SK-N-SH (cell line): ENCODE measurements at regions not wholly inside any gene's neighbourhood (a gene's known extent, or its start where the extent isn't known, plus 50 kb on each side); places are given as distances from the start of the nearest gene placed in this dataset.

ENCODE experiments used
- CTCF ChIA-PET: fragments of 300-600, 350-600 bp; formaldehyde crosslinking; extraction: SDS; loops from one replicate; lab custom pipeline; 2021; lab: Yijun Ruan, JAX
- POLR2A ChIA-PET: fragments of 350-600 bp; sonication (Branson Sonifier 250); formaldehyde crosslinking; extraction: SDS; loops from one replicate; lab custom pipeline; 2020; ENCODE audit warnings: antibody characterized with exemption, inconsistent platforms; lab: Yijun Ruan, JAX
- DNase-seq: peaks from one replicate; pipeline ENCODE4 v3.0.0; 2012
- H2AFZ ChIP-seq: fragments of 200-600 bp; sonication (generic); 2 replicates; pipeline ENCODE4 v1.8.1; 2016; ENCODE audit warnings: antibody characterized with exemption, mild to moderate bottlenecking, low read depth
- H3F3A ChIP-seq: fragments of 200-600 bp; sonication (generic); replicated peaks from 2 replicates; pipeline ENCODE3; 2016; ENCODE audit warnings: antibody characterized with exemption, mild to moderate bottlenecking; ENCODE audit not compliant: insufficient read depth
- H3K27ac ChIP-seq, 2 experiments: fragments of 200-500 bp in 1 of 2; fragments of 200-600 bp in 1 of 2; sonication (Bioruptor generic) in 1 of 2; sonication (generic), shearing (Covaris generic) in 1 of 2; 2 replicates each; pipeline versions ENCODE4 v1.5.1 to v1.6.1; 2014 to 2016; ENCODE audit warnings: low read depth in 2 of 2, inconsistent platforms in 1 of 2, low read length in 1 of 2, mild to moderate bottlenecking in 1 of 2, mixed read lengths in 1 of 2
- H3K27me3 ChIP-seq: fragments of 200-600 bp; sonication (generic), shearing (Covaris generic); 2 replicates; pipeline ENCODE4 v1.6.1; 2016; ENCODE audit warnings: mixed run types; ENCODE audit not compliant: insufficient read depth
- H3K36me3 ChIP-seq, 2 experiments: fragments of 200-500 bp in 1 of 2; fragments of 200-600 bp in 1 of 2; sonication (Bioruptor generic) in 1 of 2; sonication (generic) in 1 of 2; replicated peaks in 1 of 2; 2 replicates each; pipeline versions ENCODE3 to v1.5.1; 2014 to 2016; ENCODE audit warnings: low read length in 1 of 2, mild to moderate bottlenecking in 1 of 2; ENCODE audit not compliant: insufficient read depth in 2 of 2, control insufficient read depth in 1 of 2
- H3K4me1 ChIP-seq, 2 experiments: fragments of 200-500 bp in 1 of 2; fragments of 200-600 bp in 1 of 2; sonication (Bioruptor generic) in 1 of 2; sonication (generic), shearing (Covaris generic) in 1 of 2; 2 replicates each; pipeline versions ENCODE4 v1.5.1 to v1.6.1; 2014 to 2016; ENCODE audit warnings: low read depth in 1 of 2, low read length in 1 of 2, mixed run types in 1 of 2; ENCODE audit not compliant: insufficient read depth in 2 of 2, control insufficient read depth in 1 of 2
- H3K4me2 ChIP-seq: fragments of 200-600 bp; sonication (generic), shearing (Covaris generic); 2 replicates; pipeline ENCODE4 v1.6.1; 2017; ENCODE audit warnings: mixed run types
- H3K4me3 ChIP-seq, 2 experiments: fragments of 200-500 bp in 1 of 2; fragments of 200-600 bp in 1 of 2; sonication (Bioruptor generic) in 1 of 2; sonication (generic), shearing (Covaris generic) in 1 of 2; 2 replicates each; pipeline versions ENCODE4 v1.5.1 to v1.8.1; 2014 to 2016; ENCODE audit warnings: low read depth in 2 of 2, inconsistent platforms in 1 of 2, low read length in 1 of 2, mild to moderate bottlenecking in 1 of 2, mixed read lengths in 1 of 2, moderate library complexity in 1 of 2
- H3K79me2 ChIP-seq: fragments of 200-600 bp; sonication (generic); 2 replicates; pipeline ENCODE4 v1.8.1; 2017; ENCODE audit warnings: mild to moderate bottlenecking; ENCODE audit not compliant: insufficient read depth
- H3K9ac ChIP-seq: fragments of 200-600 bp; sonication (generic); 2 replicates; pipeline ENCODE4 v1.6.1; 2017; ENCODE audit warnings: mixed run types
- H3K9me2 ChIP-seq: fragments of 200-600 bp; sonication (generic); 2 replicates; pipeline ENCODE4 v1.6.1; 2017; ENCODE audit warnings: mixed run types
- H3K9me3 ChIP-seq: fragments of 200-600 bp; sonication (generic); 2 replicates; pipeline ENCODE4 v1.6.1; 2017; ENCODE audit warnings: mixed run types, mild to moderate bottlenecking, moderate library complexity
- H4K20me1 ChIP-seq: fragments of 200-600 bp; sonication (generic); 2 replicates; pipeline ENCODE4 v1.6.1; 2017; ENCODE audit warnings: mild to moderate bottlenecking, mixed run types; ENCODE audit not compliant: insufficient read depth
- CHD2 ChIP-seq: fragments of 150-350 bp; IDR thresholded peaks from 2 replicates; pipeline ENCODE4 v1.6.1; 2018; ENCODE audit warnings: low read length; ENCODE audit not compliant: partially characterized antibody
- EP300 ChIP-seq, 2 experiments: IDR thresholded peaks; 2 replicates each; pipeline versions ENCODE4 v1.4.0 to v1.6.1; 2012; ENCODE audit warnings: borderline replicate concordance in 1 of 2, low read depth in 1 of 2, low read length in 1 of 2
- FOXJ3 ChIP-seq: sonication (generic); formaldehyde crosslinking; IDR thresholded peaks from 2 replicates; pipeline ENCODE4 v1.5.1; 2020; ENCODE audit warnings: mild to moderate bottlenecking, missing genetic modification reagents
- FOXM1 ChIP-seq: IDR thresholded peaks from 2 replicates; pipeline ENCODE4 v1.4.0; 2012; ENCODE audit warnings: low read depth, mild to moderate bottlenecking
- MEF2A ChIP-seq: IDR thresholded peaks from 2 replicates; pipeline ENCODE4 v1.4.0; 2012; ENCODE audit warnings: low read depth, borderline replicate concordance
- NFIC ChIP-seq: IDR thresholded peaks from 2 replicates; pipeline ENCODE4 v1.4.0; 2012; ENCODE audit warnings: borderline replicate concordance
- NRF1 ChIP-seq: IDR thresholded peaks from 2 replicates; pipeline ENCODE4 v1.6.1; 2012; ENCODE audit warnings: low read depth, mild to moderate bottlenecking, low read length
- RFX5 ChIP-seq: IDR thresholded peaks from 2 replicates; pipeline ENCODE4 v1.6.1; 2012; ENCODE audit warnings: mild to moderate bottlenecking, improper control_type of control experiment, low read length
- RXRA ChIP-seq: IDR thresholded peaks from 2 replicates; pipeline ENCODE4 v1.4.0; 2012; ENCODE audit warnings: low read depth, mild to moderate bottlenecking, borderline replicate concordance
- TAF1 ChIP-seq: IDR thresholded peaks from 2 replicates; pipeline ENCODE4 v1.6.1; 2012; ENCODE audit warnings: low read depth, mild to moderate bottlenecking, low read length, moderate library complexity, borderline replicate concordance
- WGBS: methylation state at CpG from one replicate; pipeline ENCODE4 v1.1.6; 2017; ENCODE audit warnings: low lambda C conversion rate; 5-methylcytosine and 5-hydroxymethylcytosine counted together
- TF ChIP-seq, protein P1 (sequence below): IDR thresholded peaks from 2 replicates; pipeline ENCODE4 v1.4.0; 2012; ENCODE audit warnings: low read depth

DNA sequence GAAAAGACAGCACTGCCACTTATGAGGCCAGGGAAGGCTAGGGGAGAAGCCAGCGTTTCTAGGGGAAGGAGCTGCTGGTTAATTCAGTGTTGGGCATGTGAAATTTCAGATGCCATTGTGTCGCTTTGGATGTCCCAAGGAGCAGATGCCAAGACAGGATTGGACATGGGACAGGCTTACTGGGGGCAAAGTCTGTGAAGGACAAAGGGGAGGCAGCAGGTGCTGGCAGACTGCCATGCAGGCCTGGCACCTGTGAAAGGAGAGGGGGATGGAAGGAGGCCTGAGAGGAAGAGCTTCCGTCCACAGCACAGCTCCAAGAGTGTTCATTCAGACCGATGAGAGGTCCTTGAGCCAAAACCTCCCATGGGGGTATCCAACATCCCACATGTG, 255.5 kb upstream of the RPL38 start:
- TF ChIP-seq MEF2A (no peak), NFIC (no peak)
- DNase-seq = no peak
- no peaks in the 10 kb centered on the region for H3F3A ChIP-seq
- H3K9ac ChIP-seq = no peak overlapping the region
- no peaks in the 10 kb centered on the region for H3K79me2 ChIP-seq
- ChIA-PET POLR2A (no interaction called here), CTCF (interaction anchor here (0.6 to 1.8 kb wide), 9 partner anchors 10 to 519 kb away, joined by 3 to 8 read pairs (median 3); no protein-coding TSS in a partner anchor)
- H2AFZ ChIP-seq = no peak overlapping the region
- H3K27ac ChIP-seq = no peak overlapping the region
- WGBS = 59% methylated on average over 4 of the region's 4 CpGs
- H3K4me1 ChIP-seq = no peaks in the 10 kb centered on the region; a peak in 1 of 4 replicates
- H3K36me3 ChIP-seq = no peaks in the 10 kb centered on the region
- H4K20me1 ChIP-seq = no peaks in the 10 kb centered on the region
- H3K4me3 ChIP-seq = no peak overlapping the region
- no peak overlapping the region for H3K4me2 ChIP-seq
- H3K9me3 ChIP-seq = peaks cover 8% of the 10 kb centered on the region; the same call in 1 of the 2 replicates
- no peaks in the 10 kb centered on the region for H3K9me2 ChIP-seq
- H3K27me3 ChIP-seq = no peaks in the 10 kb centered on the region

DNA sequence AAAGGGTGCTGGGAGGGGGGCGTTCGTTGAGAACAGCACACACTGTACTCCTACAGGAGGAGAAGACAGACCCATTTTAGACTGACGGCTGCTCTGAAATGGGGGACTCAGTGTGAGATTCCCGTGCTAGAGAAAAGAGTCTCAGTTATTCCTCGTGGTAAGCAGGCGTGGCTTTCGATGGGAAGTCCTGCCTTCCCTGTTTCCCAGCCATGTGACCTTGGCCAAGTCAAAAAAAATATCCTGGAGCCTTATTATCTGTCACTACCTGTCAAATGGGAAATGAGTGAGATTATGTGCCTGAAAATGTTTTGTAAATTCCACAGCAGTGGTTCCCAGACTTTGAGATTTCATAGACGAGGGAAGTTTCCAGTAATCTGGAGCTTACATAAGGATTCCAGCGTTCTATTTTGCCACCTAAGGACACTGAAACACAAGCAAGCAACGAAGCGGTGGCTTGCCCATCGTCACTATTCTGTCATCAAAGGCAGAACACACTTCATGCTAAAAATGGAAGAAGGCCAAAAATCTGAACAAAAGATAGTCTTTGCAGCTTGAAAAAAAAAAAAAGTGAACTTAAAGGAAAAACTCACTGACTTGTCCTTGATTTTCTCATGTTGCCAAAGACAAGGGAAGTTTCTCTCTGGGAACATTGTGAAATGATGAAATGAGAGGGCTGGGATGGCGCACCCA, 253.4 kb upstream of the RPL38 start:
- Histone ChIP-seq H3K27ac (no peak overlapping the region), H3K79me2 (no peaks in the 10 kb centered on the region), H3K4me3 (no peak overlapping the region), H3K9me3 (peaks cover 8% of the 10 kb centered on the region; the same call in 1 of the 2 replicates), H3K9ac (no peak overlapping the region), H3K9me2 (no peaks in the 10 kb centered on the region), H3F3A (no peaks in the 10 kb centered on the region), H3K27me3 (no peaks in the 10 kb centered on the region), H2AFZ (no peak overlapping the region), H3K36me3 (no peaks in the 10 kb centered on the region), H3K4me2 (no peak overlapping the region), H4K20me1 (no peaks in the 10 kb centered on the region), H3K4me1 (no peaks in the 10 kb centered on the region; a peak in 1 of 4 replicates)
- DNase-seq = no peak
- TF ChIP-seq EP300 (IDR thresholded peaks at IDR 0.05; ENCODE audit: borderline replicate concordance in 1 of 2, low read depth in 1 of 2, low read length in 1 of 2) = no peak
- no peak for TF ChIP-seq CHD2
- TF ChIP-seq FOXJ3 = no peak
- TF ChIP-seq, protein P1, sequence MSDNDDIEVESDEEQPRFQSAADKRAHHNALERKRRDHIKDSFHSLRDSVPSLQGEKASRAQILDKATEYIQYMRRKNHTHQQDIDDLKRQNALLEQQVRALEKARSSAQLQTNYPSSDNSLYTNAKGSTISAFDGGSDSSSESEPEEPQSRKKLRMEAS = no peak
- POLR2A ChIA-PET = no interaction called here
- CTCF ChIA-PET = interaction anchor here (0.6 to 3.6 kb wide), 10 partner anchors 9 to 445 kb away, joined by 3 to 22 read pairs (median 3); no protein-coding TSS in a partner anchor
- WGBS = 38% methylated on average over 12 of the region's 13 CpGs

DNA sequence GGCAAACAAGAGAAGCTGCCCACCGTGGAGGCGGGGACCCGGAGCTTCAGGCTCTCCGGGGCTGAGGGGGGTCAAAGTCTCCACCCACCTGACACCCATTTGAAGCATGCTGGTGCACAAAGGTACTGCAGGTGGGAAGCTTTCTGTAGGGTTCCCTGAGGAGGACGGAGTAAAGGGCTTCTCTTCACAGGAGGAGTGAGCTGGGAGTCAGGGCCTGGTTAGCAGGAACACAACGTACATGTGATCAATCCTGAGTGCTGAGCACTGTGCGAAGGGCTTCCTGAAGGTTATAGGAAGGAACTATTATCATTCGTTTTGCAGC, 252.9 kb upstream of the RPL38 start:
- Histone ChIP-seq H3F3A (no peaks in the 10 kb centered on the region), H3K27me3 (no peaks in the 10 kb centered on the region), H3K9ac (no peak overlapping the region), H3K9me3 (peaks cover 7% of the 10 kb centered on the region; the same call in 1 of the 2 replicates), H3K79me2 (no peaks in the 10 kb centered on the region), H4K20me1 (no peaks in the 10 kb centered on the region), H3K9me2 (no peaks in the 10 kb centered on the region), H3K27ac (no peak overlapping the region), H2AFZ (no peak overlapping the region), H3K36me3 (no peaks in the 10 kb centered on the region), H3K4me2 (no peak overlapping the region), H3K4me3 (no peak overlapping the region), H3K4me1 (no peaks in the 10 kb centered on the region; a peak in 1 of 4 replicates)
- peak; percentile 50 for DNase-seq
- WGBS = 54% methylated on average over 8 of the region's 8 CpGs
- TF ChIP-seq TAF1 = no peak
- TF ChIP-seq FOXM1 = no peak
- TF ChIP-seq NRF1 = no peak
- TF ChIP-seq RFX5 = no peak
- no peak for TF ChIP-seq RXRA
- POLR2A ChIA-PET = no interaction called here
- CTCF ChIA-PET = interaction anchor here (0.6 to 3.6 kb wide), 10 partner anchors 10 to 1445 kb away, joined by 3 to 22 read pairs (median 3); no protein-coding TSS in a partner anchor
